ENCODE measurements at regions not wholly inside any gene's neighbourhood (a gene's known extent, or its start where the extent isn't known, plus 50 kb on each side); places are given as distances from the start of the nearest gene placed in this dataset.

GRCh38 chr11:70764356-70764905 is 366.1 kb downstream of the CTTN start:
- no peak for DNase-seq (ENCODE audit: low read depth in 3 of 3)

DNA sequence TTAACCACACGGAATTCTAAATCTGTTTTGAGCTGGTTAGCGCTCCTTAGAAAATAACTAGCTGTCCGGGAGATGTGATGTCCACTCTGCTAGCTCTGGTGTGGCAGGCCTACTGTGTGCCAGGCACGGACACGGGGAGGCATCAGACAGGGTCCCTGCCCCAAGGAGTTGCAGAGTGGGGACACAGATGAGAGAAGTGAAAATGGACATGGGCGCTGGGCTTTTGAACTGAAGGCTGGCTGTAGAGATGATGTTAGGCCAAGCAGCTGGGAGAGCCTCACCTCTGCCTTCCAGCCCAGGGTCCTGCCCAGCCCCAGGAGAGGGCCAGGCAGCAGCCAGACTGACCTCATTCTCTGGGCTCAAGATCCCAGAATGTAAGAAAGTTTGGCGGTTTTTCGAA is 368.6 kb downstream of the CTTN start:
- DNase-seq (ENCODE audit: low read depth in 3 of 3): no peak

DNA sequence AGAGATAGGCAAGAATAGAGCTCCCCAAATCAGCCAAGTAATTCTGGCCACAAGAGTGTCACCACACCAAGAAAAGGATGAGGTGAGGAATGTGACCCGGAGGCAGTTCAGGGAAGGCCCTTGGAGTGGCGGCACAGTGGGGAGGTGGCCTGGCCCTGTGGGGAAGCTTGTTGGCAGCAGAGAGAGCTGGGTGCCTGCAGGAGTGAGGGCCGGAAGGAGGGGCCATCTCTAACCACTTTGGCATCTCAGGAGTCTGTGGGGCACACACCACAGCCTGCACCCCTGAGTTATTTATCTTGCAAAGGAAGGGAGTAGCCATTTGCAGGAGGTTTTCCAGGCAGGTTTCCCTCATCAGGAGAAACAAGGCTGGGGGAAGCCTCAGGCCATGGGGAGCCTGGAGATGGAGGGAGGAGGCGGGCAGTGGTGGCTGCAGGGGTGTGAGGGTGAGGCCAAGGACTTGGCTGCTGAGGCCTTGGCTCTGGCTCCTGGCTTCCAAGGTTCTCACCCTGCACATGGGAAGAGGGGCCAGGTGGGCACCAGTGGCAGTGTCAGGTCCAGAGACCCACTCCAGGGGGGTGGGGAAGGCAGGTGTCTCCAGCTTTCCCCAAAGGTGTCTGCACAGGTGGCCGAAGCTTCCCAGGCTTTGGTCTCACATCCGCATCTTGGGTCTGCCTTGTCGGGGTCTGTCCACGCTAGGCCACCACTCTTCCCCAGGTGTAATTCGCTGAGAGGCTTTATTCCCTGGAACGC is 370.2 kb downstream of the CTTN start:
- DNase-seq (ENCODE audit: low read depth in 3 of 3): no peak

DNA sequence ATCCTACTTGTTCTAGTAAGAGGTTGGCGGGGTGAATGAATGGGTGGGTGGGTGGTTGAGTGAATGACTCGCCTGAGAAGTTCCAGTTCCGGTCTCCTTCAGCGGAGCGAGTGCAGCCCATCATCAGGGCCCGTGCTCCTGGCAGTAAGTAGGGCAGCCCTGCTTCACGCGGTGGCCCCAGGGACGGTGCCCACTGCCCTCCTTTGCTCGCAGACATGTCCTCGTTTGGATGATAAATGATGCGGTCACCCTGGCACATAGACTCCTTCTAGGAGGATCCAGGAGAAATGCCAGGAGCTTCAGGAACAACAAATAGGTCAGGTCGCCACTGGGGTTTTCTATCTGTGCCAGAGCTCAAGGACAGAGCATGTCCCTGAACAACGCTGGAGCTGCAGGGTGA is 370.8 kb downstream of the CTTN start:
- DNase-seq (ENCODE audit: low read depth in 3 of 3): no peak

GRCh38 chr11:70769521-70769920 is 371.2 kb downstream of the CTTN start:
- no peak for DNase-seq (ENCODE audit: low read depth in 3 of 3)

DNA sequence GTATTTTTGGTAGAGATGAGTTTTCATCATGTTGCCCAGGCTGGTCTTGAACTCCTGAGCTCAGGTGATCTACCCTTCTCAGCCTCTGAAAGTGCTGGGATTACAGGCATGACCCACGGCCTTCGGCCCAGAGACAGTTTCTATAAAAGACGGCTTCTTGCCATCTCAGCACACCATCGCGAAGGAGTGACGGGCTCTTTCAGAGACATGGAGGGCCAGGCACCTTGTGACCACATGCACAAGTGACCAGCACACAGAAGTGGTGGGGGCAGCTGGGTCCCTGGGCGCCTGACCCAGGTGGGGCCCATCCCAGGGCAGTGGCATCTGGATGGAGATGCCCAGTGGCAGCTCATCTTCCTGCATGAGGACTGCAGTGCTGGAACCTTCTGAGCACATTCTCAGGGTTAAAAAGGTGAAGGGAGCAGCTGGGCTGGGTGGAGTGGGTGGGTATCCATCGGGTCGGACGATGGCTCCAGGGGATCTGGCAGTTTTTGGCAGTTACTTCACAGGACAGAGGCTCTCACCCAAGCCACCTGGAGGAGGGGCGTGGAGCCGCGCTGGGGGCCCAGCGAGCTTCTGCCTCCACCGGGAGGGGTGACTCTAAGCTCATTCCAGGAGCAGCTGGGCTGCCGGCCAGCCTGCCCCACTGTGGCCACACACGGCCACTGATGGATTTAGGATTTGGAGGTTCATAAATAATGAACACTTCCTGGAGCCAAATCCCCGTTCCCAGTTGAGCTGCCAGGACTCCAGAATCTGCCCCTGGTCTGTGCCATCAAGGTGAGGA is 373.0 kb downstream of the CTTN start:
- no peak for DNase-seq (ENCODE audit: low read depth in 3 of 3)

- no peak for DNase-seq (ENCODE audit: low read depth in 3 of 3)
Measured at GRCh38 chr11:70772950-70773349, 374.6 kb downstream of the CTTN start.

- no peak for DNase-seq (ENCODE audit: low read depth in 3 of 3)
Measured at GRCh38 chr11:70775386-70776075, 377.2 kb downstream of the CTTN start.

DNA sequence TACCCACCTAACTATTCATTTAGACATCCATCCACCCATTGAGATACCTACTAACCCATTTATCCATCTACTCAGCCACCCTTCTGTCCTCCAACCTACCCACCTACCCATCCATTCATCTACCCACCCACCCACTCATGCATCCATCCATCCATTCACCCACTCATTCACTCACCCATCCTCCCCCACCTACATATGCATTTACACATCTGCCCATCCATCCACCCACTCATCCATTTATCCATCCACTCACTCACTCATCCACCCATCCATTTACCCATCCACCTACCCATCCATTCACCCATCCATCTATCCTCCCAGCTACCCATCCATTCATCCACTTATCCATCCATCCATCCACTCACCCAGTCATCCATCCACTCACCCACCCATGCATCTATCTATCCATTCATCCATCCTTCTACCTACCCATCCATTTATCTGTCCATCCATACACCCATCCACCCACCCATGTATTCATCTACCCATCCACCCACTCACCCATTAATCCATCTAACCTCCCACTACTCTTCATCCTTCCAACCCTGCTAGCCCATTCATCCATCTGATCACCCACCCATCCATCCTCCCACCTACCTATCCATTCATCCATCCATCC is 378.7 kb downstream of the CTTN start:
- DNase-seq (ENCODE audit: low read depth in 3 of 3): no peak

DNA sequence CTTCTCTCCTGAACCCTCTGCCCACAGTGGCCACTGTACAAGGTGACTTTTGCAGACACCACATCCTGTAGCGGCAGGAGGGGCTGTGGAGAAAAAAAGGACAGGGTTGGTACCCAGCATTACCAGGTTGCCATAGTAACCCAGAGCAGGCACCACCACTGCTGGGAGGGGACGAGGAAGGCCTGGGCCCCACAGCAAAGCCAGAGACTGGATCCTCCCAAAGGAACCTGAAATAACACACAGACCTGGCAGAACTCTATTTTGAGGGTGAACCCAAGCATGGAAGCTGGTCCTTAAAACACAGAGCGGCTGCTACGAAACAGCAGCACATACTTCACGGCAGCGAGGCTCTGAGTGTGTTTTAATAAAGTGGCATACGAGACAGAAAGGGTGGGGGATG is 380.6 kb downstream of the CTTN start:
- DNase-seq (ENCODE audit: low read depth in 3 of 3): no peak

GRCh38 chr11:70779433-70780245 is 381.3 kb downstream of the CTTN start:
- no peak for DNase-seq (ENCODE audit: low read depth in 3 of 3)

GRCh38 chr11:70780246-70780535 is 381.9 kb downstream of the CTTN start:
- no peak for DNase-seq (ENCODE audit: low read depth in 3 of 3)

DNA sequence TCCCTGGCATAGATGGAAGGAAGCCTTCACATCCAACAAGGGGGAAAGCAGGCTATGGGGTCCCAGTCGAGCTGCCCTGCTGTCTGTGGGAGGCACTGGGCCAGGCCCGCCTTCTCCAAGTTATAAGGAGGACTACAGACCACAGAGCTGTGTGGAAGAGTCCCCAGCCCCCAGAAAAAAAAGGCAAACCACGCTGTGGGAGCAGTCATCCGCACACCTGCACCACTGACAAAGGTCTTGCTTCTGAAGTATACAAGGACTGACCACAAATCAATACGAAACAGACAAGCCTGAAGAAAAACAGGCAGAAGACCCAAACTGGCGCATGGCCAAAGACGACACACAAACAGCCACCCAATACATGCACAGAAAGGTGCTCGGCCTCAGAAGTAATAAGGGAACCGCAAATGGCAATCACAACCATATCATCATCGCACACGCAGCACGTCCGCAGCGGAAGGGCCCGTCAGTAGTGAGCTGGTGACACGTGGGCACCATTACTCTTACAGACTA is 384.1 kb downstream of the CTTN start:
- DNase-seq (ENCODE audit: low read depth in 3 of 3): no peak

DNA sequence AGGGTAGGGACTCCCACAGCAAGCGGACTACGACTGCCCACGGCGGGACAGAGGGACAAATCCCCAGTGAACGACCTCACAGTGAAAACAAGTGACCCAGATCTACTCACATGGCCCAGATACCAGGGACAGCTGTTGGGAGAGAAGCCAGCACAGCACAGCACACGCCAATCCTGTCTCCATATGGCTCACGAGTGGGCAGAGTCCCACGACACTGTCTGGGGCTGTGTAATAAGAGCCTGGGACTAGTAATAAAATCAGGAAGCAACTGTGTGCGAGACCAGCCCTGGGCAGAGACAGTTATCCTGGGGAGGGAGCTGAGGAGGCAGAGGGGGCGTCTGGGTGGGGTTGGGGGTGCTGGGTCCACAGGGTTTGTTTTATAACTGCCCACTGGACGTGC is 385.0 kb downstream of the CTTN start:
- DNase-seq (ENCODE audit: low read depth in 3 of 3): no peak

- no peak for DNase-seq (ENCODE audit: low read depth in 3 of 3)
Measured at GRCh38 chr11:70783821-70784220, 385.5 kb downstream of the CTTN start.

DNA sequence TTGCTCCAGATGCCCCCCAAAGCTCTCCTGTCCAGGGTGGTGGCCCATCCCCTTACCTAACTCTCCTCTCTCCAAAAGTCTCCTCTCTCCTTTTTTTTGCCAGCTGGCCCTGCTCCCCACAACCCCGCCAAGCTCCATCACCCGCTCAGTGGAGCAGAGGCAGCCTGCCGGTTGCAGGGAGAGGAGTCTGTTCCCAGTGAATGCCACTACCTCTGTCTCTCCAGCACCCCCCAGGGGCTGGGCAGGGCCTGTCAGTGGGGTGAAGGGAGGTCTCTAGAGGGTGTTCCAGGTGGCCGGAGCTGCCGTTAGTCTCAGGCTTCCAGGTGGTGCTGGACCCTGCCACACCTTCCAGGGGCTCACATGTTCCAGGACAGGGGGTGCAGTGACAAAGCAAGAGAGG is 387.0 kb downstream of the CTTN start:
- DNase-seq (ENCODE audit: low read depth in 3 of 3): no peak

GRCh38 chr11:70786021-70786665 is 387.8 kb downstream of the CTTN start:
- no peak for DNase-seq (ENCODE audit: low read depth in 3 of 3)

DNA sequence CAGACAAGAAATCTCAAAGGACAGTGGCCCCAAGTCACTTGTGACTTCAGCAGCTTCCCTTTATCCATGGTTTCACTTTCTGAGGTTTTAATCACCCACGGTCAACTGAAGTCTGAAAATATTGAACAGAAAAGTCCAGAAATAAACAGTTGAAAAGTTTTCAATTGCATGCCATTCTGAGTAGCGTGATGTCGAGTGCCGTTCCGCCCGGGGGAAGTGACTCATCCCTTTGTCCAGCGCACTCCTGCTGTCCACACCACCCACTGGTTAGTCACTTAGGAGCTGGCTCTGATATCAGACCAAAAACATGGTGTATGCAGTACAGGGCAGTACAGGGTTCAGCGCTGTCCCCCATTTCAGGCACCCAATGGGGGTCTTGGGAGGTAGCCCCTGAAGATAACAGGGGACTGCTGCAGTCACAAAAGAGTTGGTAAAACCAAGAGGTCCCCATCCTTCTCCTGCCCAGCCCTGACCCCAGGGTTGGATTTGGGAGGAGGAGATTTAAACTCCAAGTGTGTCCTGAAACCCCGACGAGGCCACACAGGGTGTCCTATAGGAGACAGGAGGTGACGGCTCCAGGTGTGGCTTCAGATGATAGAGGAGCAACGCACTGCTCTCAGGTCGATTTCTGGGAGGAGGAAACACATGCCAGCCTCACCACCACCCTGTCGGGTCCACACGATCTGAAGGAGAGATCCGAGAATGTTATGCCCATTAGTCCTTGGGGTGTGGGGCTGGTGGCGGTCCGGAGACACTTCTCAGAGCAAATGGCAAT is 390.1 kb downstream of the CTTN start:
- no peak for DNase-seq (ENCODE audit: low read depth in 3 of 3)

- no peak for DNase-seq (ENCODE audit: low read depth in 3 of 3)
Measured at GRCh38 chr11:70790671-70791300, 392.5 kb downstream of the CTTN start.
